ENCODE measurements at regions not wholly inside any gene's neighbourhood (a gene's known extent, or its start where the extent isn't known, plus 50 kb on each side); places are given as distances from the start of the nearest gene placed in this dataset.

DNA sequence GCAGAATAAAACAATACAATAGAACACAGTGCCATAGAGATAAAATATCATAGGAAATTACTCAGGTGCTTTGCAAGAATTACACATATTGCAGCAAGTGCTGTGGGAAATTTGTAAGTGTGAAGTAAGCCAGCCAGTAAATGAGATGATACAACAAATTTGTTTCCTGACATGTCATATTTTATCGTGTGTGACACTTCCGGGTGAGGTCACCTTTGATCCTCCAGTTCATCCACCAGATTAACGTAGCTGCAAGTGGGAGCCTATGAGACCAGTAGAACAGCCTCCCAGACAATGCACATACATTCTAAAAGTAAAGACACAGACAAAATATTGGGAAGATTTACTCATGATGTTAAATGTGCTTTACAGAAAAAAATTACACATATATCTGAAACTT is 72.2 kb downstream of the PRDM9 start:
- FAIRE-seq = no peak
- CTCF ChIA-PET (ENCODE audit: low intra/inter-chr PET ratio) = no interaction called here
- 0% methylated on average over 3 of the region's 3 CpGs for WGBS (ENCODE audit: insufficient coverage, low coverage, missing lambda C conversion rate)
- TF ChIP-seq ZNF140 (CRISPR knock-in tag; IDR thresholded peaks at IDR 0.05) (no peak), ZNF444 (CRISPR knock-in tag; IDR thresholded peaks at IDR 0.05) (no peak), CBX3 (IDR thresholded peaks at IDR 0.05; ENCODE audit: borderline replicate concordance in 1 of 2, low read length in 2 of 2) (no peak), PML (IDR thresholded peaks at IDR 0.05; ENCODE audit: low read length) (no peak), ZBED1 (IDR thresholded peaks at IDR 0.05) (no peak), ARID2 (IDR thresholded peaks at IDR 0.05) (no peak), MEIS2 (IDR thresholded peaks at IDR 0.05; ENCODE audit: partially characterized antibody) (peak; percentile 48), NCOR1 (IDR thresholded peaks at IDR 0.05) (no peak), ZNF239 (CRISPR knock-in tag; IDR thresholded peaks at IDR 0.05) (no peak), C11orf30 (IDR thresholded peaks at IDR 0.05; ENCODE audit: low read depth) (no peak), ZNF324 (CRISPR knock-in tag; IDR thresholded peaks at IDR 0.05) (no peak), SMARCE1 (IDR thresholded peaks at IDR 0.05) (no peak), TOE1 (IDR thresholded peaks at IDR 0.05; ENCODE audit: borderline replicate concordance) (no peak), TOE1 (CRISPR knock-in tag; IDR thresholded peaks at IDR 0.05; ENCODE audit: borderline replicate concordance, low read depth) (no peak), NR2C2 (CRISPR knock-in tag; IDR thresholded peaks at IDR 0.05) (no peak), NR2C2 (tag; IDR thresholded peaks at IDR 0.05) (peak; percentile 17; the same call in 1 of the 2 replicates), EWSR1 (IDR thresholded peaks at IDR 0.05; ENCODE audit: borderline replicate concordance, low read depth, partially characterized antibody) (no peak), LARP7 (IDR thresholded peaks at IDR 0.05) (no peak), WHSC1 (IDR thresholded peaks at IDR 0.05; ENCODE audit: low read length) (no peak)
- TF ChIP-seq, protein P1, sequence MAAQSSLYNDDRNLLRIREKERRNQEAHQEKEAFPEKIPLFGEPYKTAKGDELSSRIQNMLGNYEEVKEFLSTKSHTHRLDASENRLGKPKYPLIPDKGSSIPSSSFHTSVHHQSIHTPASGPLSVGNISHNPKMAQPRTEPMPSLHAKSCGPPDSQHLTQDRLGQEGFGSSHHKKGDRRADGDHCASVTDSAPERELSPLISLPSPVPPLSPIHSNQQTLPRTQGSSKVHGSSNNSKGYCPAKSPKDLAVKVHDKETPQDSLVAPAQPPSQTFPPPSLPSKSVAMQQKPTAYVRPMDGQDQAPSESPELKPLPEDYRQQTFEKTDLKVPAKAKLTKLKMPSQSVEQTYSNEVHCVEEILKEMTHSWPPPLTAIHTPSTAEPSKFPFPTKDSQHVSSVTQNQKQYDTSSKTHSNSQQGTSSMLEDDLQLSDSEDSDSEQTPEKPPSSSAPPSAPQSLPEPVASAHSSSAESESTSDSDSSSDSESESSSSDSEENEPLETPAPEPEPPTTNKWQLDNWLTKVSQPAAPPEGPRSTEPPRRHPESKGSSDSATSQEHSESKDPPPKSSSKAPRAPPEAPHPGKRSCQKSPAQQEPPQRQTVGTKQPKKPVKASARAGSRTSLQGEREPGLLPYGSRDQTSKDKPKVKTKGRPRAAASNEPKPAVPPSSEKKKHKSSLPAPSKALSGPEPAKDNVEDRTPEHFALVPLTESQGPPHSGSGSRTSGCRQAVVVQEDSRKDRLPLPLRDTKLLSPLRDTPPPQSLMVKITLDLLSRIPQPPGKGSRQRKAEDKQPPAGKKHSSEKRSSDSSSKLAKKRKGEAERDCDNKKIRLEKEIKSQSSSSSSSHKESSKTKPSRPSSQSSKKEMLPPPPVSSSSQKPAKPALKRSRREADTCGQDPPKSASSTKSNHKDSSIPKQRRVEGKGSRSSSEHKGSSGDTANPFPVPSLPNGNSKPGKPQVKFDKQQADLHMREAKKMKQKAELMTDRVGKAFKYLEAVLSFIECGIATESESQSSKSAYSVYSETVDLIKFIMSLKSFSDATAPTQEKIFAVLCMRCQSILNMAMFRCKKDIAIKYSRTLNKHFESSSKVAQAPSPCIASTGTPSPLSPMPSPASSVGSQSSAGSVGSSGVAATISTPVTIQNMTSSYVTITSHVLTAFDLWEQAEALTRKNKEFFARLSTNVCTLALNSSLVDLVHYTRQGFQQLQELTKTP (IDR thresholded peaks at IDR 0.05; ENCODE audit: low read depth in 1 of 2, partially characterized antibody in 2 of 2) = no peak
- TF ChIP-seq, protein P2, sequence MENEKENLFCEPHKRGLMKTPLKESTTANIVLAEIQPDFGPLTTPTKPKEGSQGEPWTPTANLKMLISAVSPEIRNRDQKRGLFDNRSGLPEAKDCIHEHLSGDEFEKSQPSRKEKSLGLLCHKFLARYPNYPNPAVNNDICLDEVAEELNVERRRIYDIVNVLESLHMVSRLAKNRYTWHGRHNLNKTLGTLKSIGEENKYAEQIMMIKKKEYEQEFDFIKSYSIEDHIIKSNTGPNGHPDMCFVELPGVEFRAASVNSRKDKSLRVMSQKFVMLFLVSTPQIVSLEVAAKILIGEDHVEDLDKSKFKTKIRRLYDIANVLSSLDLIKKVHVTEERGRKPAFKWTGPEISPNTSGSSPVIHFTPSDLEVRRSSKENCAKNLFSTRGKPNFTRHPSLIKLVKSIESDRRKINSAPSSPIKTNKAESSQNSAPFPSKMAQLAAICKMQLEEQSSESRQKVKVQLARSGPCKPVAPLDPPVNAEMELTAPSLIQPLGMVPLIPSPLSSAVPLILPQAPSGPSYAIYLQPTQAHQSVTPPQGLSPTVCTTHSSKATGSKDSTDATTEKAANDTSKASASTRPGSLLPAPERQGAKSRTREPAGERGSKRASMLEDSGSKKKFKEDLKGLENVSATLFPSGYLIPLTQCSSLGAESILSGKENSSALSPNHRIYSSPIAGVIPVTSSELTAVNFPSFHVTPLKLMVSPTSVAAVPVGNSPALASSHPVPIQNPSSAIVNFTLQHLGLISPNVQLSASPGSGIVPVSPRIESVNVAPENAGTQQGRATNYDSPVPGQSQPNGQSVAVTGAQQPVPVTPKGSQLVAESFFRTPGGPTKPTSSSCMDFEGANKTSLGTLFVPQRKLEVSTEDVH (IDR thresholded peaks at IDR 0.05; ENCODE audit: low read depth, partially characterized antibody) = no peak

More for the DNA sequence above, 72.2 kb downstream of the PRDM9 start:
- in situ Hi-C loops (cut with MboI) = no loop called here
- no peak overlapping the region for H2AFZ ChIP-seq (ENCODE audit: low read depth, low read length)
- ATAC-seq (no peak), DNase-seq (ENCODE audit: extremely low read depth in 1 of 4, low spot score in 3 of 4) (no peak)
- no peak overlapping the region for H3K9ac ChIP-seq (ENCODE audit: insufficient read depth in 1 of 2, low read depth in 2 of 2, low read length in 2 of 2)
- no peaks in the 10 kb centered on the region for H3K9me1 ChIP-seq (ENCODE audit: control insufficient read depth, insufficient read depth, low read length)
- no peaks in the 10 kb centered on the region for H3K79me2 ChIP-seq (ENCODE audit: control insufficient read depth, insufficient read depth, low read length)
- no peak overlapping the region for H3K27ac ChIP-seq (ENCODE audit: extremely low read depth, low read depth, low read length)
- H4K20me1 ChIP-seq (replicated peaks; ENCODE audit: control insufficient read depth, insufficient read depth, low read length) = no peaks in the 10 kb centered on the region
- H3K36me3 ChIP-seq (ENCODE audit: control insufficient read depth, insufficient read depth, low read length) = no peaks in the 10 kb centered on the region
- intact Hi-C loops (cut with micrococcal nuclease) = no loop called here
- H3K4me1 ChIP-seq (replicated peaks in 1 of 2; ENCODE audit: control insufficient read depth in 2 of 2, insufficient read depth in 2 of 2, low read length in 2 of 2) = no peaks in the 10 kb centered on the region
- H3K27me3 ChIP-seq (ENCODE audit: control insufficient read depth in 2 of 2, insufficient read depth in 2 of 2, low read length in 2 of 2) = no peaks in the 10 kb centered on the region
- no peak overlapping the region for H3K4me2 ChIP-seq (ENCODE audit: insufficient read depth, low read length)
- no TSS peak for BruUV-seq (replicated peaks)
- POLR2A ChIA-PET = no interaction called here
- H3K9me3 ChIP-seq (replicated peaks; ENCODE audit: control insufficient read depth, insufficient read depth, low read depth, low read length) = no peaks in the 10 kb centered on the region
- no peak overlapping the region for H3K4me3 ChIP-seq
